K562 (cell line): ENCODE measurements at regions not wholly inside any gene's neighbourhood (a gene's known extent, or its start where the extent isn't known, plus 50 kb on each side); places are given as distances from the start of the nearest gene placed in this dataset.

Source experiments
- EZH2 ChIP-seq: IDR thresholded peaks from 2 replicates; pipeline ENCODE4 v1.6.1; 2012; ENCODE audit warnings: low read depth, mild to moderate bottlenecking, inconsistent platforms, low read length, borderline replicate concordance
- KDM1A ChIP-seq, 2 experiments: fragments of 450-650 bp; IDR thresholded peaks; 2 replicates each; pipeline ENCODE4 v1.6.1; 2016; ENCODE audit warnings: mild to moderate bottlenecking in 2 of 2
- NRF1 ChIP-seq, 2 experiments: fragments of 450-650 bp; IDR thresholded peaks in 1 of 2; conservative IDR thresholded peaks in 1 of 2; 2 replicates each; pipeline ENCODE4 v1.6.1; 2014; ENCODE audit warnings: mild to moderate bottlenecking in 2 of 2
- POLR2A ChIP-seq: fragments of 450-650 bp; conservative IDR thresholded peaks from 2 replicates; pipeline ENCODE4 v1.6.1; 2016
- ZNF695 ChIP-seq: fragments of 450-650 bp; formaldehyde crosslinking; IDR thresholded peaks from 2 replicates; pipeline ENCODE4 v1.4.0; 2020; ENCODE audit warnings: mild to moderate bottlenecking, moderate library complexity

DNA sequence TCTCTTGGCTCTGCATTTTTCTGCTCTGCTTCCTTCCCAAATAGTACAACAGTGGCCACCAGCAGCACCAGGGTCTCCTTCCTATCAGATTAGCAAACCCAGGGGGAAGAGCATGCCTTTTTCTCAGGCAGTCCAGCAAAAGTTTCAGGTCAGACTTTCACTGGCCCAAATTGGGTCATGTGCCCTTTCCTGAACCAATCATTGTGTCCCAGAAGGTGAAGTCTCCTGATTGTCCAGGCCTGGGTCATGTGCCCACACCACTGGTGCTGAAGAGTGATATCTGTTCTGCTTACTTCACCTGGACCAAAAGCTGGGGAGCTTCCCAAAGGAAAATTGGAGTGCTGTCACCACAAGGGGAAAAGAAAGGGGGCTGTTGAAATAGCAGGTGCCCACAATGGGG lies 64.1 kb upstream of the ALX4 start:
- TF ChIP-seq NRF1 (conservative IDR thresholded peaks at IDR 0.05 in 1 of 2, IDR thresholded peaks at IDR 0.05 in 1 of 2): no peak
- TF ChIP-seq KDM1A (IDR thresholded peaks at IDR 0.05): no peak
- no peak for TF ChIP-seq ZNF695 (CRISPR knock-in tag)
- no peak for TF ChIP-seq EZH2
- TF ChIP-seq POLR2A: no peak
